ENCODE measurements at regions not wholly inside any gene's neighbourhood (a gene's known extent, or its start where the extent isn't known, plus 50 kb on each side); places are given as distances from the start of the nearest gene placed in this dataset.
"Not testable (repeated sequence)": the region's sequence is repeated elsewhere in the genome, so short reads cannot be mapped to it uniquely, and the experiment has no call there.

- ChIA-PET POLR2A (no interaction called here), CTCF (no interaction called here)
- H3K27me3 Mint-ChIP-seq (ENCODE audit: insufficient read depth, unreplicated experiment): no peaks in the 10 kb centered on the region
- no peaks in the 10 kb centered on the region for H3K27me3 ChIP-seq (replicated peaks; ENCODE audit: control insufficient read depth, insufficient read depth, low read length)
- H3K4me3 ChIP-seq (ENCODE audit: low read depth, low read length): no peak overlapping the region
- no peak overlapping the region for H3K27ac Mint-ChIP-seq (ENCODE audit: unreplicated experiment)
- no peaks in the 10 kb centered on the region for H3K36me3 ChIP-seq (ENCODE audit: control insufficient read depth, insufficient read depth, low read length)
- intact Hi-C loops (cut with micrococcal nuclease; ENCODE audit: unreplicated experiment): no loop called here
- H3K4me3 Mint-ChIP-seq (ENCODE audit: unreplicated experiment): no peak overlapping the region
- BruUV-seq (replicated peaks): no TSS peak
- no peaks in the 10 kb centered on the region for H3K9me3 Mint-ChIP-seq (ENCODE audit: unreplicated experiment)
- DNase-seq: no peak
- no peaks in the 10 kb centered on the region for H3K4me1 ChIP-seq
- H3K36me3 Mint-ChIP-seq (ENCODE audit: insufficient read depth, unreplicated experiment): peaks cover 11% of the 10 kb centered on the region
- no peaks in the 10 kb centered on the region for H3K4me1 Mint-ChIP-seq (ENCODE audit: low read depth, unreplicated experiment)
- peaks cover 12% of the 10 kb centered on the region for H3K9me3 ChIP-seq
- no peak for TF ChIP-seq CTCF (IDR thresholded peaks at IDR 0.05; ENCODE audit: insufficient read depth in 1 of 2, low read depth in 1 of 2, low read length in 1 of 2, severe bottlenecking in 1 of 2, unreplicated experiment in 1 of 2)
Measured at GRCh38 chr2:89837962-89838625, 1146.6 kb downstream of the RPIA start.

- H3K4me3 ChIP-seq (ENCODE audit: low read depth, low read length); H3K27ac Mint-ChIP-seq (ENCODE audit: unreplicated experiment); POLR2A ChIA-PET; H3K4me3 Mint-ChIP-seq (ENCODE audit: unreplicated experiment); H3K27me3 Mint-ChIP-seq (ENCODE audit: insufficient read depth, unreplicated experiment); H3K9me3 ChIP-seq; H3K27me3 ChIP-seq (replicated peaks; ENCODE audit: control insufficient read depth, insufficient read depth, low read length); H3K9me3 Mint-ChIP-seq (ENCODE audit: unreplicated experiment); CTCF ChIA-PET; BruUV-seq (replicated peaks); H3K4me1 Mint-ChIP-seq (ENCODE audit: low read depth, unreplicated experiment); H3K36me3 ChIP-seq (ENCODE audit: control insufficient read depth, insufficient read depth, low read length); intact Hi-C loops (cut with micrococcal nuclease; ENCODE audit: unreplicated experiment); H3K4me1 ChIP-seq; DNase-seq: not testable (repeated sequence)
- peaks cover 11% of the 10 kb centered on the region for H3K36me3 Mint-ChIP-seq (ENCODE audit: insufficient read depth, unreplicated experiment)
Measured at GRCh38 chr2:89840175-89840574, 1148.7 kb downstream of the RPIA start.

DNA sequence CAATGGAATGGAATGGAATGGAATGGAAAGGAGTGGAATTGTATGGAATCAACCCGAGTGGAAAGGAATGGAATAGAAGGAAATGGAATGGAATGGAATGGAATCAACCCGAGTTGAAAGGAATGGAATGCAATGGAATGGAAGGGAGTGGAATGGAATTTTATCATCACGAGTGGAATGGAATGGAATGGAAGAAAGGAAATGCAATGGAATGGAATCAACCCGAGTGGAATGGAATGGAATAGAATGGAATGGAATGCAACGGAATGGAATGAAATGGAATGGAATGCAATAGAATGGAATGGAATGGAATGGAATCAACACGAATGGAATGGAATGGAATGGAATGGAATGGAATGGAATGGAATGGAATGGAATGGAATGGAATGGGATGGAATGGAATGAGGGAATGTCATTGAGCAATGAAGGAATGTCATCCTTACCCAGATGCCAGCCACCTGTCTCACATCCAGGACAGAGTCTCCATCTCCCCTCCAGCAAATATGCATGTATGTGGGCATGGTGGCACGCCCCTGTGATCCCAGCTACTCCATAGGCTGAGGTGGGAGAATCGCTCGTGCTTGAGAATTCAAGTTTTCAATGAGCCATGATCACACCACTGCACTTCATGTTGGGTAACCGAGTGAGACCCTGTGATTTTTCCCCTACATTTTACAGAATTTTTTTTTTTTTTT, 1149.5 kb downstream of the RPIA start:
- H3K4me1 ChIP-seq; H3K27me3 ChIP-seq (replicated peaks; ENCODE audit: control insufficient read depth, insufficient read depth, low read length); BruUV-seq (replicated peaks); CTCF ChIA-PET; H3K27ac Mint-ChIP-seq (ENCODE audit: unreplicated experiment); intact Hi-C loops (cut with micrococcal nuclease; ENCODE audit: unreplicated experiment); H3K36me3 ChIP-seq (ENCODE audit: control insufficient read depth, insufficient read depth, low read length); H3K9me3 ChIP-seq; POLR2A ChIA-PET; H3K4me1 Mint-ChIP-seq (ENCODE audit: low read depth, unreplicated experiment); H3K9me3 Mint-ChIP-seq (ENCODE audit: unreplicated experiment); H3K4me3 ChIP-seq (ENCODE audit: low read depth, low read length); H3K27me3 Mint-ChIP-seq (ENCODE audit: insufficient read depth, unreplicated experiment); DNase-seq; H3K4me3 Mint-ChIP-seq (ENCODE audit: unreplicated experiment): not testable (repeated sequence)
- peaks cover 11% of the 10 kb centered on the region for H3K36me3 Mint-ChIP-seq (ENCODE audit: insufficient read depth, unreplicated experiment)

GRCh38 chr2:89841476-89841840, 1150.0 kb downstream of the RPIA start:
- H3K4me1 ChIP-seq: no peaks in the 10 kb centered on the region
- intact Hi-C loops (cut with micrococcal nuclease; ENCODE audit: unreplicated experiment): no loop called here
- POLR2A ChIA-PET: no interaction called here
- CTCF ChIA-PET: no interaction called here
- H3K27me3 Mint-ChIP-seq (ENCODE audit: insufficient read depth, unreplicated experiment): no peaks in the 10 kb centered on the region
- no peaks in the 10 kb centered on the region for H3K27me3 ChIP-seq (replicated peaks; ENCODE audit: control insufficient read depth, insufficient read depth, low read length)
- no peaks in the 10 kb centered on the region for H3K36me3 ChIP-seq (ENCODE audit: control insufficient read depth, insufficient read depth, low read length)
- TF ChIP-seq CTCF (IDR thresholded peaks at IDR 0.05; ENCODE audit: insufficient read depth in 1 of 2, low read depth in 1 of 2, low read length in 1 of 2, severe bottlenecking in 1 of 2, unreplicated experiment in 1 of 2): no peak
- no peak for DNase-seq
- no TSS peak for BruUV-seq (replicated peaks)
- peaks cover 6% of the 10 kb centered on the region for H3K36me3 Mint-ChIP-seq (ENCODE audit: insufficient read depth, unreplicated experiment)
- no peak overlapping the region for H3K4me3 ChIP-seq (ENCODE audit: low read depth, low read length)
- no peaks in the 10 kb centered on the region for H3K4me1 Mint-ChIP-seq (ENCODE audit: low read depth, unreplicated experiment)
- no peaks in the 10 kb centered on the region for H3K9me3 Mint-ChIP-seq (ENCODE audit: unreplicated experiment)
- no peak overlapping the region for H3K4me3 Mint-ChIP-seq (ENCODE audit: unreplicated experiment)
- H3K9me3 ChIP-seq: peaks cover 8% of the 10 kb centered on the region
- no peak overlapping the region for H3K27ac Mint-ChIP-seq (ENCODE audit: unreplicated experiment)
